Kidney epithelial cell (primary cell): ENCODE measurements at regions not wholly inside any gene's neighbourhood (a gene's known extent, or its start where the extent isn't known, plus 50 kb on each side); places are given as distances from the start of the nearest gene placed in this dataset.

Experiments used
- DNase-seq: peaks from one replicate; pipeline ENCODE4 v3.0.0-alpha.2; 2010; ENCODE audit warnings: low read depth
- H3K27me3 ChIP-seq: 2 replicates; pipeline ENCODE4 v1.6.0; 2011; ENCODE audit warnings: low read length; ENCODE audit not compliant: control insufficient read depth, insufficient read depth
- H3K36me3 ChIP-seq: 2 replicates; pipeline ENCODE4 v1.5.1; 2011; ENCODE audit warnings: low read length; ENCODE audit not compliant: control insufficient read depth, insufficient read depth
- H3K4me3 ChIP-seq: 2 replicates; pipeline ENCODE4 v1.5.1; 2011; ENCODE audit warnings: low read depth, mild to moderate bottlenecking, control low read depth, low read length
- TF ChIP-seq, protein P1 (sequence below): IDR thresholded peaks from 2 replicates; pipeline ENCODE4 v1.5.1; 2011; ENCODE audit warnings: mild to moderate bottlenecking, moderate library complexity, low read length, control low read depth, inconsistent platforms; ENCODE audit not compliant: insufficient read depth, poor library complexity, severe bottlenecking

DNA sequence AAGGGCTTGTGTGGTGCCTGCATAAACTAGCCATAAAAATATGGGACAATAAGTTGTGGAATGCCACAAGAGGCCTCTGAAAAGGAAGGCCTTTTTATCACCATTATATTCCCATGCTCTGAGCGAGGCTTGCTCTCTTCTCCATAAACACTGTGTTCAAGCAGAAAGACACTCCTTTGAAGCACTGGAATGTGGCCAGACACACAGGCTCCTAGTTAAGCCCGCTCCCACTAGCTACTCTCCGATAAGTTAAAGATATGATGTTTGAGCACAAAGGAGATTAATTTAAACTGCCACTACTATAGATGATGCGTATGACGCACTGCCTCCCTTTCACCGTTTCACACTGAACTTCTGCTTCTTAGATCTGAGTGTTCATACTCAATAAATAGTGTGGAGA, 188.7 kb upstream of the TWIST2 start:
- no peak for DNase-seq
- no peaks in the 10 kb centered on the region for H3K27me3 ChIP-seq
- no peaks in the 10 kb centered on the region for H3K36me3 ChIP-seq
- TF ChIP-seq, protein P1, sequence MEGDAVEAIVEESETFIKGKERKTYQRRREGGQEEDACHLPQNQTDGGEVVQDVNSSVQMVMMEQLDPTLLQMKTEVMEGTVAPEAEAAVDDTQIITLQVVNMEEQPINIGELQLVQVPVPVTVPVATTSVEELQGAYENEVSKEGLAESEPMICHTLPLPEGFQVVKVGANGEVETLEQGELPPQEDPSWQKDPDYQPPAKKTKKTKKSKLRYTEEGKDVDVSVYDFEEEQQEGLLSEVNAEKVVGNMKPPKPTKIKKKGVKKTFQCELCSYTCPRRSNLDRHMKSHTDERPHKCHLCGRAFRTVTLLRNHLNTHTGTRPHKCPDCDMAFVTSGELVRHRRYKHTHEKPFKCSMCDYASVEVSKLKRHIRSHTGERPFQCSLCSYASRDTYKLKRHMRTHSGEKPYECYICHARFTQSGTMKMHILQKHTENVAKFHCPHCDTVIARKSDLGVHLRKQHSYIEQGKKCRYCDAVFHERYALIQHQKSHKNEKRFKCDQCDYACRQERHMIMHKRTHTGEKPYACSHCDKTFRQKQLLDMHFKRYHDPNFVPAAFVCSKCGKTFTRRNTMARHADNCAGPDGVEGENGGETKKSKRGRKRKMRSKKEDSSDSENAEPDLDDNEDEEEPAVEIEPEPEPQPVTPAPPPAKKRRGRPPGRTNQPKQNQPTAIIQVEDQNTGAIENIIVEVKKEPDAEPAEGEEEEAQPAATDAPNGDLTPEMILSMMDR, result no peak
- H3K4me3 ChIP-seq, result no peak overlapping the region

DNA sequence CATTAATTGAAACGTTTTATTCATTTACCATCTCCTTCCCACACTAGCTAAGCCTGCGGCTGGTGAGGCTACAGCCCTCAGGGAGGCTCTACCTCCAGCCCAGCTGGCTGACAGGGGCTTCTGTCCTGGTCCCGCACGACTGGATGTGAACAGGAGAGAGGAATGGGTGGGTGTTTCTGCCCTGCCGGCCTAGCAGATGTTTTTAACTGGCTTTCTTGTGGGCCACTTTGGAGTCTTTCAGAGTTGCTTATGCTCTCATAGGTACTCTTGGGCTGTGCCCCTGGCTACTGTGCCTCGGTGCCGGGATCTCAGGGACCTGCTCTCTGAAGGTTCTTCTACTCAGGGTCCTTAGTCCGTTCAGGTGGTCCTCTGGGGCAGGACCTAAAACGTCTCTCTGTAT, 184.3 kb upstream of the TWIST2 start:
- Histone ChIP-seq H3K27me3 (no peaks in the 10 kb centered on the region), H3K4me3 (no peak overlapping the region), H3K36me3 (no peaks in the 10 kb centered on the region)
- TF ChIP-seq, protein P1, result no peak
- no peak for DNase-seq

DNA sequence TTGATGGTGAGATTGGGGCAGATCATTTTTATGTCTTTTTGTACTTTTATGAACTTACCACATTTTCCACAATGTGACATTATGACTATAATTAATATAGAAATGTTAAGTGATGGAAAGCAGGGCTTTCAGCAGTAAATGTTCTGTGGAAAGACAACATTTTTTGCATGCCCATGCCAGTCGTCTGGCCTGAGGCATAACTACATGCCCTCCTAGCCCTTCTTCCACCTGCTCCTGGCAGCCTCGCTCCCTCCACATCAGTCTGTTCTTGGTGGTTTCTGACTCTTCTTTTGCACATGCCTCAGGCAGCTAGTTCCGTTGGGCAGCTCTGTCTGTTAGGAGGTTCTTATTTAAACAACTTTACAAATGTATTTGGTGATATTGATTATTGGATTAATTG, 182.0 kb upstream of the TWIST2 start:
- DNase-seq, result no peak
- H3K36me3 ChIP-seq, result no peaks in the 10 kb centered on the region
- H3K27me3 ChIP-seq, result no peaks in the 10 kb centered on the region
- TF ChIP-seq, protein P1, result no peak
- H3K4me3 ChIP-seq, result no peak overlapping the region

DNA sequence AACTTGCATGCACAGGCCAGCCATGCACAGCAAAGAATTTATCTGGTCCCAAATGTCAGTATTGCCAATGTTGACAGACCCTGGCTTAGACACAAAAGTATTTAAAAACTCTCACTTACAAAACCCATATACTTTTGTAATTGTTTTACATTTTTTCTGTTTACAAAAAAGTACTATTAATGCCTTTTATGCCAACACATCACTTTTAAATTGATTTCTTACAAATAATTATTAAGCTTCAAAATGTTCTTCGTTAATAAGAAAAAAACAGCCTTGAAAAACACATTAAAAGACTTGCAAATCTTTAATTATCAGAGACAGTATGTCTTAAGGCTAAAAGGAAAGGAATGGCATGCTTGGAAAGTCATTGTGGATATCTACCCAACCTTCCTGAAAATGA, 181.3 kb upstream of the TWIST2 start:
- H3K36me3 ChIP-seq, result no peaks in the 10 kb centered on the region
- no peak overlapping the region for H3K4me3 ChIP-seq
- H3K27me3 ChIP-seq, result no peaks in the 10 kb centered on the region
- TF ChIP-seq, protein P1, result no peak
- DNase-seq, result no peak

DNA sequence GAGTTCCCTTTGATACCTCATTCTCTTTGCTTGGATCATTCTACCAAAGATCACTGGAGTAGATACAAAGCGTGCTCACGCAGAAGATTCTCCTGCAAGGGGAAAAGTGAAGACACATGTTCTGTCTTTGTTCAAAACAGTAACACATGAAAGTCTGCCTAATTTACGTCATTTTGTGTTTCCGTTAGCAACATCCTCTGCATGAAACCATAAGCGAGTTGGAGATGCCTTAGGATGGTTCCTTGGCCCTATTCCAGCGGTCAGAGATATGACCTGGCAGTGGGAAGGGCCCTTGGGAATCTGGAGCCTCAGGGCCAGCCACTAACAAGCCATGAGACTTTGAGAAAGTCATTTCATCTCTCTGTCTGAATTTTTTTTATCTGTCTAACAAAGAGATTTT, 180.9 kb upstream of the TWIST2 start:
- Histone ChIP-seq H3K36me3 (no peaks in the 10 kb centered on the region), H3K27me3 (no peaks in the 10 kb centered on the region), H3K4me3 (no peak overlapping the region)
- no peak for DNase-seq
- TF ChIP-seq, protein P1, result no peak

DNA sequence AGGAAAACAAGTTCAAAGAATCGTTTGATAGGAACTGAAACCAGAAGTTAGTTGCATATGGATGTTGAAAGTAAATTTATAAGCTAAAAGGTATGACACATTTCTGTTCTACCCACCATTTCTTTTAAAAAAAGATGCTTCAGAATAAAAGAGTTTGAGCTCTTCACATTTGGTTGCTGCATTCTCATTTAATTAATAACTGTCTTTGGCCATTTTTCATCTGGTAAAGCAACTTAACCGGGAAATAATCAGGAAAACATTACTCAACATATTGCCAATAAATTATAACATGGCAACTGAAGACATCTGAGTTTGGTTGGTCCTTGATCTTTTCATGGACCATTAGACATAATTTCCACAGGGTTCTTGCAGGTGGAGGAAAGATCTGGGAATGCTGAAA, 180.2 kb upstream of the TWIST2 start:
- Histone ChIP-seq H3K36me3 (no peaks in the 10 kb centered on the region), H3K4me3 (no peak overlapping the region), H3K27me3 (no peaks in the 10 kb centered on the region)
- TF ChIP-seq, protein P1, result no peak
- no peak for DNase-seq
